Neural cell (in vitro differentiated cells): ENCODE measurements at regions not wholly inside any gene's neighbourhood (a gene's known extent, or its start where the extent isn't known, plus 50 kb on each side); places are given as distances from the start of the nearest gene placed in this dataset.

Experiments used
- H2AFZ ChIP-seq: fragments of 200-600, 300-800 bp; sonication (generic), shearing (Covaris generic); 2 replicates; pipeline ENCODE4 v1.6.0; 2014; ENCODE audit warnings: low read depth, mild to moderate bottlenecking, antibody characterized with exemption, low read length, moderate library complexity
- H3F3A ChIP-seq: fragments of 200-600 bp; shearing (Covaris generic); 2 replicates; pipeline ENCODE4 v1.6.1; 2016; ENCODE audit warnings: mild to moderate bottlenecking, moderate library complexity, mixed read lengths, antibody characterized with exemption, low read length; ENCODE audit not compliant: insufficient read depth, poor library complexity, severe bottlenecking
- H3K27ac ChIP-seq: fragments of 200-600, 300-800 bp; sonication (generic), shearing (Covaris generic); 2 replicates; pipeline ENCODE4 v1.5.1; 2014; ENCODE audit warnings: mild to moderate bottlenecking, low read length, moderate library complexity
- H3K27me3 ChIP-seq: fragments of 300-800, 200-600 bp; sonication (generic), shearing (Covaris generic); 2 replicates; pipeline ENCODE4 v1.6.0; 2014; ENCODE audit warnings: mild to moderate bottlenecking, low read depth, low read length, moderate library complexity; ENCODE audit not compliant: insufficient read depth
- H3K36me3 ChIP-seq: fragments of 300-800, 200-600 bp; sonication (generic), shearing (Covaris generic); 2 replicates; pipeline ENCODE4 v1.5.1; 2014; ENCODE audit warnings: mild to moderate bottlenecking, antibody characterized with exemption, low read length, moderate library complexity; ENCODE audit not compliant: insufficient read depth
- H3K4me2 ChIP-seq: fragments of 300-800, 200-600 bp; sonication (generic), shearing (Covaris generic); 2 replicates; pipeline ENCODE4 v1.6.0; 2014; ENCODE audit warnings: mild to moderate bottlenecking, low read length
- H3K4me3 ChIP-seq: fragments of 300-800, 200-600 bp; sonication (generic), shearing (Covaris generic); 2 replicates; pipeline ENCODE4 v1.5.1; 2014; ENCODE audit warnings: mild to moderate bottlenecking, low read length, moderate library complexity
- H3K79me2 ChIP-seq: fragments of 200-600 bp; shearing (Covaris generic); replicated peaks from 2 replicates; pipeline ENCODE4 v1.6.0; 2014; ENCODE audit warnings: mild to moderate bottlenecking, low read length, moderate library complexity; ENCODE audit not compliant: insufficient read depth
- H3K9ac ChIP-seq: fragments of 300-800, 200-600 bp; sonication (generic), shearing (Covaris generic); 2 replicates; pipeline ENCODE4 v1.6.1; 2016; ENCODE audit warnings: mild to moderate bottlenecking, low read length, mixed read lengths
- H3K9me2 ChIP-seq: fragments of 200-600 bp; shearing (Covaris generic); 2 replicates; pipeline ENCODE4 v1.6.1; 2016; ENCODE audit warnings: mild to moderate bottlenecking, low read length, mixed read lengths; ENCODE audit not compliant: insufficient read depth
- H3K9me3 ChIP-seq: fragments of 200-600, 300-800 bp; sonication (generic), shearing (Covaris generic); 2 replicates; pipeline ENCODE4 v1.6.1; 2016; ENCODE audit warnings: mild to moderate bottlenecking, mixed run types, low read length, moderate library complexity, mixed read lengths
- H4K20me1 ChIP-seq: fragments of 200-600 bp; shearing (Covaris generic); 2 replicates; pipeline ENCODE4 v1.6.1; 2016; ENCODE audit warnings: mild to moderate bottlenecking, mixed run types; ENCODE audit not compliant: insufficient read depth
- CTCF ChIP-seq: fragments of 450-650 bp; IDR thresholded peaks from 2 replicates; pipeline ENCODE4 v1.5.1; 2014; ENCODE audit warnings: antibody characterized with exemption, mild to moderate bottlenecking, moderate library complexity; ENCODE audit not compliant: poor library complexity, severe bottlenecking
- EP300 ChIP-seq: fragments of 450-650 bp; conservative IDR thresholded peaks from 2 replicates; pipeline ENCODE4 v1.6.1; 2014; ENCODE audit warnings: antibody characterized with exemption, mild to moderate bottlenecking, moderate library complexity; ENCODE audit not compliant: poor library complexity, severe bottlenecking
- EZH2 ChIP-seq: fragments of 200-600, 300-800 bp; shearing (Covaris generic), sonication (generic); IDR thresholded peaks from 2 replicates; pipeline ENCODE4 v1.6.1; 2014; ENCODE audit warnings: antibody characterized with exemption, low read length, borderline replicate concordance, mild to moderate bottlenecking; ENCODE audit not compliant: insufficient read depth, poor library complexity, severe bottlenecking
- MXI1 ChIP-seq: fragments of 450-650 bp; conservative IDR thresholded peaks from 2 replicates; pipeline ENCODE4 v1.6.1; 2014; ENCODE audit warnings: antibody characterized with exemption, mild to moderate bottlenecking; ENCODE audit not compliant: poor library complexity, severe bottlenecking
- POLR2AphosphoS5 ChIP-seq: IDR thresholded peaks from 2 replicates; pipeline ENCODE4 v1.6.1; 2012
- RAD21 ChIP-seq: fragments of 450-650 bp; conservative IDR thresholded peaks from 2 replicates; pipeline ENCODE4 v1.6.1; 2014; ENCODE audit warnings: antibody characterized with exemption, mild to moderate bottlenecking, moderate library complexity
- SMC3 ChIP-seq: fragments of 450-650 bp; conservative IDR thresholded peaks from 2 replicates; pipeline ENCODE4 v1.6.1; 2014; ENCODE audit warnings: antibody characterized with exemption, mild to moderate bottlenecking, moderate library complexity; ENCODE audit not compliant: poor library complexity
- TAF1 ChIP-seq: IDR thresholded peaks from 2 replicates; pipeline ENCODE4 v1.6.1; 2012; ENCODE audit warnings: low read depth
- TF ChIP-seq, protein P1 (sequence below): IDR thresholded peaks from 2 replicates; pipeline ENCODE4 v1.6.1; 2012; ENCODE audit warnings: borderline replicate concordance

- H4K20me1 ChIP-seq, result no peaks in the 10 kb centered on the region
- no peaks in the 10 kb centered on the region for H3K9me2 ChIP-seq
- no peak overlapping the region for H3K4me2 ChIP-seq
- H2AFZ ChIP-seq, result no peak overlapping the region
- H3K36me3 ChIP-seq, result no peaks in the 10 kb centered on the region
- no peak overlapping the region for H3K9ac ChIP-seq
- TF ChIP-seq, protein P1, sequence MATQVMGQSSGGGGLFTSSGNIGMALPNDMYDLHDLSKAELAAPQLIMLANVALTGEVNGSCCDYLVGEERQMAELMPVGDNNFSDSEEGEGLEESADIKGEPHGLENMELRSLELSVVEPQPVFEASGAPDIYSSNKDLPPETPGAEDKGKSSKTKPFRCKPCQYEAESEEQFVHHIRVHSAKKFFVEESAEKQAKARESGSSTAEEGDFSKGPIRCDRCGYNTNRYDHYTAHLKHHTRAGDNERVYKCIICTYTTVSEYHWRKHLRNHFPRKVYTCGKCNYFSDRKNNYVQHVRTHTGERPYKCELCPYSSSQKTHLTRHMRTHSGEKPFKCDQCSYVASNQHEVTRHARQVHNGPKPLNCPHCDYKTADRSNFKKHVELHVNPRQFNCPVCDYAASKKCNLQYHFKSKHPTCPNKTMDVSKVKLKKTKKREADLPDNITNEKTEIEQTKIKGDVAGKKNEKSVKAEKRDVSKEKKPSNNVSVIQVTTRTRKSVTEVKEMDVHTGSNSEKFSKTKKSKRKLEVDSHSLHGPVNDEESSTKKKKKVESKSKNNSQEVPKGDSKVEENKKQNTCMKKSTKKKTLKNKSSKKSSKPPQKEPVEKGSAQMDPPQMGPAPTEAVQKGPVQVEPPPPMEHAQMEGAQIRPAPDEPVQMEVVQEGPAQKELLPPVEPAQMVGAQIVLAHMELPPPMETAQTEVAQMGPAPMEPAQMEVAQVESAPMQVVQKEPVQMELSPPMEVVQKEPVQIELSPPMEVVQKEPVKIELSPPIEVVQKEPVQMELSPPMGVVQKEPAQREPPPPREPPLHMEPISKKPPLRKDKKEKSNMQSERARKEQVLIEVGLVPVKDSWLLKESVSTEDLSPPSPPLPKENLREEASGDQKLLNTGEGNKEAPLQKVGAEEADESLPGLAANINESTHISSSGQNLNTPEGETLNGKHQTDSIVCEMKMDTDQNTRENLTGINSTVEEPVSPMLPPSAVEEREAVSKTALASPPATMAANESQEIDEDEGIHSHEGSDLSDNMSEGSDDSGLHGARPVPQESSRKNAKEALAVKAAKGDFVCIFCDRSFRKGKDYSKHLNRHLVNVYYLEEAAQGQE, result no peak
- TF ChIP-seq EZH2 (no peak), MXI1 (no peak), SMC3 (no peak), RAD21 (no peak), EP300 (no peak), CTCF (no peak), POLR2AphosphoS5 (no peak), TAF1 (no peak)
- no peak overlapping the region for H3K27ac ChIP-seq
- no peaks in the 10 kb centered on the region for H3K27me3 ChIP-seq
- H3K9me3 ChIP-seq, result no peaks in the 10 kb centered on the region
- H3F3A ChIP-seq, result no peaks in the 10 kb centered on the region
- no peak overlapping the region for H3K4me3 ChIP-seq
- no peaks in the 10 kb centered on the region for H3K79me2 ChIP-seq
These were observed 219.9 kb downstream of the RFC3 start for GRCh38 chr13:34037636-34038540.

- Histone ChIP-seq H3K27ac (no peak overlapping the region), H2AFZ (no peak overlapping the region)
These were observed 220.7 kb downstream of the RFC3 start for GRCh38 chr13:34038541-34039068.

More at GRCh38 chr13:34038541-34039068, 220.7 kb downstream of the RFC3 start:
- Histone ChIP-seq H3K79me2 (no peaks in the 10 kb centered on the region), H3K9ac (no peak overlapping the region), H3K9me3 (no peaks in the 10 kb centered on the region), H3K36me3 (no peaks in the 10 kb centered on the region), H3K4me2 (no peak overlapping the region), H3K9me2 (no peaks in the 10 kb centered on the region), H3K4me3 (no peak overlapping the region), H3K27me3 (no peaks in the 10 kb centered on the region), H3F3A (no peaks in the 10 kb centered on the region), H4K20me1 (no peaks in the 10 kb centered on the region)
- TF ChIP-seq EP300 (no peak), EZH2 (no peak), SMC3 (no peak), TAF1 (no peak), POLR2AphosphoS5 (no peak), RAD21 (no peak), CTCF (no peak), MXI1 (no peak)
- TF ChIP-seq, protein P1, result no peak
